GM18520 (cell line): ENCODE measurements at regions not wholly inside any gene's neighbourhood (a gene's known extent, or its start where the extent isn't known, plus 50 kb on each side); places are given as distances from the start of the nearest gene placed in this dataset.
"Not testable (repeated sequence)": the region's sequence is repeated elsewhere in the genome, so short reads cannot be mapped to it uniquely, and the experiment has no call there.

Experiments
- ATAC-seq: cut with Tn5 transposase; IDR thresholded peaks from one replicate; pipeline ENCODE4 v1.9.1; 2021; ENCODE audit not compliant: unreplicated experiment

GRCh38 chr17:27090450-27091042 lies 203.4 kb upstream of the WSB1 start:
- ATAC-seq = not testable (repeated sequence)

- no peak for ATAC-seq
These were observed 202.8 kb upstream of the WSB1 start for GRCh38 chr17:27091043-27091497.

- ATAC-seq = not testable (repeated sequence)
These were observed 199.7 kb upstream of the WSB1 start for GRCh38 chr17:27094179-27094578.

- not testable (repeated sequence) for ATAC-seq
These were observed 198.1 kb upstream of the WSB1 start for GRCh38 chr17:27095821-27096220.

GRCh38 chr17:27099266-27099665 lies 194.6 kb upstream of the WSB1 start:
- ATAC-seq = not testable (repeated sequence)

- ATAC-seq = not testable (repeated sequence)
These were observed 189.2 kb upstream of the WSB1 start for GRCh38 chr17:27104605-27105221.

GRCh38 chr17:27105636-27106035 lies 188.3 kb upstream of the WSB1 start:
- ATAC-seq = no peak

GRCh38 chr17:27106347-27106981 lies 187.4 kb upstream of the WSB1 start:
- no peak for ATAC-seq

GRCh38 chr17:27106982-27107360 lies 186.9 kb upstream of the WSB1 start:
- ATAC-seq = no peak

GRCh38 chr17:27107386-27108328 lies 186.3 kb upstream of the WSB1 start:
- ATAC-seq = not testable (repeated sequence)

- ATAC-seq = no peak
These were observed 184.6 kb upstream of the WSB1 start for GRCh38 chr17:27109346-27109745.

- ATAC-seq = no peak
These were observed 140.9 kb upstream of the WSB1 start for GRCh38 chr17:27153005-27153404.

GRCh38 chr17:27155866-27156265 lies 138.0 kb upstream of the WSB1 start:
- ATAC-seq = no peak

- ATAC-seq = no peak
These were observed 136.6 kb upstream of the WSB1 start for GRCh38 chr17:27157297-27157696.

GRCh38 chr17:27157898-27158297 lies 136.0 kb upstream of the WSB1 start:
- no peak for ATAC-seq

GRCh38 chr17:27158382-27158781 lies 135.5 kb upstream of the WSB1 start:
- no peak for ATAC-seq

- no peak for ATAC-seq
These were observed 113.6 kb upstream of the WSB1 start for GRCh38 chr17:27180322-27180721.

- ATAC-seq = not testable (repeated sequence)
These were observed 112.5 kb upstream of the WSB1 start for GRCh38 chr17:27181379-27181925.

- ATAC-seq = no peak
These were observed 112.0 kb upstream of the WSB1 start for GRCh38 chr17:27181935-27182334.

- ATAC-seq = not testable (repeated sequence)
These were observed 96.4 kb upstream of the WSB1 start for GRCh38 chr17:27197505-27197904.

- ATAC-seq = no peak
These were observed 94.0 kb upstream of the WSB1 start for GRCh38 chr17:27199948-27200347.
